RPMI8226 (cell line): ENCODE measurements at regions not wholly inside any gene's neighbourhood (a gene's known extent, or its start where the extent isn't known, plus 50 kb on each side); places are given as distances from the start of the nearest gene placed in this dataset.

Experiments used
- DNase-seq: peaks from one replicate; pipeline ENCODE4 v3.0.0-alpha.2; 2015

GRCh38 chr2:10239561-10239967 is 63.1 kb upstream of the HPCAL1 start:
- peak; percentile 51 for DNase-seq

- no peak for DNase-seq
These were observed 62.5 kb upstream of the HPCAL1 start for GRCh38 chr2:10240161-10240681.

- no peak for DNase-seq
These were observed 61.6 kb upstream of the HPCAL1 start for GRCh38 chr2:10240911-10241610.

GRCh38 chr2:10241641-10242430 is 60.9 kb upstream of the HPCAL1 start:
- no peak for DNase-seq

- no peak for DNase-seq
These were observed 60.3 kb upstream of the HPCAL1 start for GRCh38 chr2:10242451-10242850.

GRCh38 chr2:10242998-10243925 is 59.4 kb upstream of the HPCAL1 start:
- DNase-seq, result no peak

- DNase-seq, result no peak
These were observed 58.8 kb upstream of the HPCAL1 start for GRCh38 chr2:10243926-10244270.

GRCh38 chr2:10245021-10245420 is 57.7 kb upstream of the HPCAL1 start:
- no peak for DNase-seq

- no peak for DNase-seq
These were observed 57.0 kb upstream of the HPCAL1 start for GRCh38 chr2:10245661-10246060.

- no peak for DNase-seq
These were observed 56.3 kb upstream of the HPCAL1 start for GRCh38 chr2:10246370-10246769.

GRCh38 chr2:10246831-10247230 is 55.9 kb upstream of the HPCAL1 start:
- no peak for DNase-seq

- DNase-seq, result no peak
These were observed 52.9 kb upstream of the HPCAL1 start for GRCh38 chr2:10249798-10250197.

- DNase-seq, result no peak
These were observed 50.5 kb upstream of the HPCAL1 start for GRCh38 chr2:10252224-10252623.

- no peak for DNase-seq
These were observed 50.0 kb upstream of the HPCAL1 start for GRCh38 chr2:10252661-10253060.
